ENCODE measurements at regions not wholly inside any gene's neighbourhood (a gene's known extent, or its start where the extent isn't known, plus 50 kb on each side); places are given as distances from the start of the nearest gene placed in this dataset.

DNA sequence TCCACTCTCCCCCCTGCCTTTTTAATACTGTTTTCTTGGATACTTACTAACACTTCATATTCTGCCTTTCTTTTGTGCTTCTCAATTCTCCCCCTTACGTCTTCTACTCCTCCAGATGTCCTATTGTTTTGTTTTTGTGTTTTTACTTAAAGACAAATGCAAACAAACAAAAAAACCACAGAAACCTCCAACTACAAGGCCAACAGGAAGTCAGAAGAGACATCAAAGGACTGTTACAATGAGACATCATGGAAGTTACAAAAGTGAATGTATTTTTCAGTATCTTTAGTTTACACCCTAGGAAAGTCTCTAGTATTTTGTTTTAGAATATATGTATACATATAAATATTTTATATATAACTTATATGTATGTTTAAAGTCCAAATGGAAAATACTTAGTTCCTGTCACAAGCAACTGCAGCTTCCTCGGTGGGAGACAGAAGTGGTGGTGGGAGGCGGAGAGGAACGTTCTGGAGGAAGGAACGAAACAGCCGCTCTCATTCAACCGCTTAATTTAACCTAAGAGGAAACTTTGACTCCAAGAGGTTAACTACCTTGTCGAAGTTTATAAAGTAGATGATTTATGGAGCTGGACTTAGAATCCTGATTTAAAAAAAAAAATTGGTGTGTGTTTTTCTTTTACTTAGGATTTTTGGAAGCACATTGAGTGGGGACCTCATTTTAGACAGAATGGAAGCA lies 168.9 kb upstream of the PDE10A start:
- Histone ChIP-seq H3K4me3 (ENCODE audit: low read length) (no peak overlapping the region), H3K79me2 (replicated peaks; ENCODE audit: insufficient read depth, low read length) (no peaks in the 10 kb centered on the region), H3K36me3 (ENCODE audit: insufficient read depth, low read length) (no peaks in the 10 kb centered on the region), H3K9me3 (ENCODE audit: low read length) (no peaks in the 10 kb centered on the region), H3F3A (ENCODE audit: insufficient read depth, low read length, poor library complexity, severe bottlenecking) (no peaks in the 10 kb centered on the region), H2AFZ (ENCODE audit: low read depth, low read length) (no peak overlapping the region), H3K4me2 (ENCODE audit: low read length) (no peak overlapping the region), H4K20me1 (ENCODE audit: insufficient read depth) (no peaks in the 10 kb centered on the region), H3K9me2 (ENCODE audit: insufficient read depth, low read length) (no peaks in the 10 kb centered on the region), H3K27ac (ENCODE audit: low read length) (no peak overlapping the region), H3K27me3 (ENCODE audit: insufficient read depth, low read depth, low read length) (no peaks in the 10 kb centered on the region), H3K9ac (ENCODE audit: low read length) (no peak overlapping the region)
- TF ChIP-seq MXI1 (conservative IDR thresholded peaks at IDR 0.05; ENCODE audit: poor library complexity, severe bottlenecking) (no peak), POLR2AphosphoS5 (IDR thresholded peaks at IDR 0.05) (no peak), SMC3 (conservative IDR thresholded peaks at IDR 0.05; ENCODE audit: poor library complexity) (no peak)

DNA sequence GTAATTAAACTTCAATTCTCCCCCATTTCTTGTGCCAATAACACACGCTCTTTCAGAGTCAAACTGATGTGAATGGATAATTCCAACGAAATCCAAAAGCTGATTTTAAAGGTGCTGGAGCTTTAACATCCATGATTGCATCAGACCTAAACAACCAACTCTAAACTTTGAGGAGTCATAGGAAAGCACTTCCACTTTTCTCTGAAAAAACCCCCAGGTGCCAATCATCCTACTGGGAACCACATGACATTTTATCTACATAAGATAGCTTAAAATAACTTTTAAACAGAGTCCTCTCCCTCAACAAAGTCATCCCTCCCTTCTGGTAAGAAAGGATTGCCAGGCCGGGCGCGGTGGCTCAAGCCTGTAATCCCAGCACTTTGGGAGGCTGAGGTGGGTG lies 167.7 kb upstream of the PDE10A start:
- Histone ChIP-seq H3K27me3 (ENCODE audit: insufficient read depth, low read depth, low read length) (no peaks in the 10 kb centered on the region), H2AFZ (ENCODE audit: low read depth, low read length) (no peak overlapping the region), H3K9me2 (ENCODE audit: insufficient read depth, low read length) (no peaks in the 10 kb centered on the region), H3K4me2 (ENCODE audit: low read length) (no peak overlapping the region), H3K4me3 (ENCODE audit: low read length) (no peak overlapping the region), H3K9ac (ENCODE audit: low read length) (no peak overlapping the region), H4K20me1 (ENCODE audit: insufficient read depth) (no peaks in the 10 kb centered on the region), H3K9me3 (ENCODE audit: low read length) (no peaks in the 10 kb centered on the region), H3K36me3 (ENCODE audit: insufficient read depth, low read length) (no peaks in the 10 kb centered on the region), H3K27ac (ENCODE audit: low read length) (no peak overlapping the region), H3K79me2 (replicated peaks; ENCODE audit: insufficient read depth, low read length) (no peaks in the 10 kb centered on the region), H3F3A (ENCODE audit: insufficient read depth, low read length, poor library complexity, severe bottlenecking) (no peaks in the 10 kb centered on the region)
- TF ChIP-seq MXI1 (conservative IDR thresholded peaks at IDR 0.05; ENCODE audit: poor library complexity, severe bottlenecking) (no peak), TAF1 (IDR thresholded peaks at IDR 0.05; ENCODE audit: low read depth) (no peak), POLR2AphosphoS5 (IDR thresholded peaks at IDR 0.05) (no peak), EP300 (conservative IDR thresholded peaks at IDR 0.05; ENCODE audit: poor library complexity, severe bottlenecking) (no peak), SMC3 (conservative IDR thresholded peaks at IDR 0.05; ENCODE audit: poor library complexity) (no peak), RAD21 (conservative IDR thresholded peaks at IDR 0.05) (no peak), EZH2 (IDR thresholded peaks at IDR 0.05; ENCODE audit: borderline replicate concordance, insufficient read depth, low read length, poor library complexity, severe bottlenecking) (no peak)
- TF ChIP-seq, protein P1, sequence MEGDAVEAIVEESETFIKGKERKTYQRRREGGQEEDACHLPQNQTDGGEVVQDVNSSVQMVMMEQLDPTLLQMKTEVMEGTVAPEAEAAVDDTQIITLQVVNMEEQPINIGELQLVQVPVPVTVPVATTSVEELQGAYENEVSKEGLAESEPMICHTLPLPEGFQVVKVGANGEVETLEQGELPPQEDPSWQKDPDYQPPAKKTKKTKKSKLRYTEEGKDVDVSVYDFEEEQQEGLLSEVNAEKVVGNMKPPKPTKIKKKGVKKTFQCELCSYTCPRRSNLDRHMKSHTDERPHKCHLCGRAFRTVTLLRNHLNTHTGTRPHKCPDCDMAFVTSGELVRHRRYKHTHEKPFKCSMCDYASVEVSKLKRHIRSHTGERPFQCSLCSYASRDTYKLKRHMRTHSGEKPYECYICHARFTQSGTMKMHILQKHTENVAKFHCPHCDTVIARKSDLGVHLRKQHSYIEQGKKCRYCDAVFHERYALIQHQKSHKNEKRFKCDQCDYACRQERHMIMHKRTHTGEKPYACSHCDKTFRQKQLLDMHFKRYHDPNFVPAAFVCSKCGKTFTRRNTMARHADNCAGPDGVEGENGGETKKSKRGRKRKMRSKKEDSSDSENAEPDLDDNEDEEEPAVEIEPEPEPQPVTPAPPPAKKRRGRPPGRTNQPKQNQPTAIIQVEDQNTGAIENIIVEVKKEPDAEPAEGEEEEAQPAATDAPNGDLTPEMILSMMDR (IDR thresholded peaks at IDR 0.05; ENCODE audit: poor library complexity, severe bottlenecking), result no peak
- TF ChIP-seq, protein P2, sequence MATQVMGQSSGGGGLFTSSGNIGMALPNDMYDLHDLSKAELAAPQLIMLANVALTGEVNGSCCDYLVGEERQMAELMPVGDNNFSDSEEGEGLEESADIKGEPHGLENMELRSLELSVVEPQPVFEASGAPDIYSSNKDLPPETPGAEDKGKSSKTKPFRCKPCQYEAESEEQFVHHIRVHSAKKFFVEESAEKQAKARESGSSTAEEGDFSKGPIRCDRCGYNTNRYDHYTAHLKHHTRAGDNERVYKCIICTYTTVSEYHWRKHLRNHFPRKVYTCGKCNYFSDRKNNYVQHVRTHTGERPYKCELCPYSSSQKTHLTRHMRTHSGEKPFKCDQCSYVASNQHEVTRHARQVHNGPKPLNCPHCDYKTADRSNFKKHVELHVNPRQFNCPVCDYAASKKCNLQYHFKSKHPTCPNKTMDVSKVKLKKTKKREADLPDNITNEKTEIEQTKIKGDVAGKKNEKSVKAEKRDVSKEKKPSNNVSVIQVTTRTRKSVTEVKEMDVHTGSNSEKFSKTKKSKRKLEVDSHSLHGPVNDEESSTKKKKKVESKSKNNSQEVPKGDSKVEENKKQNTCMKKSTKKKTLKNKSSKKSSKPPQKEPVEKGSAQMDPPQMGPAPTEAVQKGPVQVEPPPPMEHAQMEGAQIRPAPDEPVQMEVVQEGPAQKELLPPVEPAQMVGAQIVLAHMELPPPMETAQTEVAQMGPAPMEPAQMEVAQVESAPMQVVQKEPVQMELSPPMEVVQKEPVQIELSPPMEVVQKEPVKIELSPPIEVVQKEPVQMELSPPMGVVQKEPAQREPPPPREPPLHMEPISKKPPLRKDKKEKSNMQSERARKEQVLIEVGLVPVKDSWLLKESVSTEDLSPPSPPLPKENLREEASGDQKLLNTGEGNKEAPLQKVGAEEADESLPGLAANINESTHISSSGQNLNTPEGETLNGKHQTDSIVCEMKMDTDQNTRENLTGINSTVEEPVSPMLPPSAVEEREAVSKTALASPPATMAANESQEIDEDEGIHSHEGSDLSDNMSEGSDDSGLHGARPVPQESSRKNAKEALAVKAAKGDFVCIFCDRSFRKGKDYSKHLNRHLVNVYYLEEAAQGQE (IDR thresholded peaks at IDR 0.05; ENCODE audit: borderline replicate concordance), result no peak

Measured in neural cell (in vitro differentiated cells).